ENCODE measurements at regions not wholly inside any gene's neighbourhood (a gene's known extent, or its start where the extent isn't known, plus 50 kb on each side); places are given as distances from the start of the nearest gene placed in this dataset.

- Histone ChIP-seq H3K27ac (ENCODE audit: low read depth, low read length) (no peak overlapping the region), H3K27me3 (ENCODE audit: insufficient read depth, low read length) (peaks cover 49% of the 10 kb centered on the region), H3K4me3 (ENCODE audit: low read depth, low read length) (no peak overlapping the region), H3K4me1 (ENCODE audit: control insufficient read depth, insufficient read depth, low read length, unreplicated experiment) (no peaks in the 10 kb centered on the region), H3K36me3 (ENCODE audit: insufficient read depth, low read length) (no peaks in the 10 kb centered on the region), H3K79me2 (ENCODE audit: control insufficient read depth, insufficient read depth, low read length, unreplicated experiment) (no peaks in the 10 kb centered on the region), H2AFZ (ENCODE audit: low read length, unreplicated experiment) (no peak overlapping the region)
These were observed 212.0 kb upstream of the KLF3 start for GRCh38 chr4:38452009-38452408.

- H3K79me2 ChIP-seq (ENCODE audit: control insufficient read depth, insufficient read depth, low read length, unreplicated experiment) = no peaks in the 10 kb centered on the region
- peaks cover 54% of the 10 kb centered on the region for H3K27me3 ChIP-seq (ENCODE audit: insufficient read depth, low read length)
- no peak overlapping the region for H3K27ac ChIP-seq (ENCODE audit: low read depth, low read length)
- no peak overlapping the region for H2AFZ ChIP-seq (ENCODE audit: low read length, unreplicated experiment)
- no peak overlapping the region for H3K4me3 ChIP-seq (ENCODE audit: low read depth, low read length)
- H3K4me1 ChIP-seq (ENCODE audit: control insufficient read depth, insufficient read depth, low read length, unreplicated experiment) = no peaks in the 10 kb centered on the region
- H3K36me3 ChIP-seq (ENCODE audit: insufficient read depth, low read length) = no peaks in the 10 kb centered on the region
These were observed 211.5 kb upstream of the KLF3 start for GRCh38 chr4:38452542-38452941.

- no peaks in the 10 kb centered on the region for H3K4me1 ChIP-seq (ENCODE audit: control insufficient read depth, insufficient read depth, low read length, unreplicated experiment)
- H3K27me3 ChIP-seq (ENCODE audit: insufficient read depth, low read length) = peaks cover 59% of the 10 kb centered on the region
- no peak overlapping the region for H3K4me3 ChIP-seq (ENCODE audit: low read depth, low read length)
- H2AFZ ChIP-seq (ENCODE audit: low read length, unreplicated experiment) = no peak overlapping the region
- H3K36me3 ChIP-seq (ENCODE audit: insufficient read depth, low read length) = no peaks in the 10 kb centered on the region
- H3K27ac ChIP-seq (ENCODE audit: low read depth, low read length) = no peak overlapping the region
- H3K79me2 ChIP-seq (ENCODE audit: control insufficient read depth, insufficient read depth, low read length, unreplicated experiment) = no peaks in the 10 kb centered on the region
These were observed 210.6 kb upstream of the KLF3 start for GRCh38 chr4:38453253-38453881.

GRCh38 chr4:38454284-38454683, 209.7 kb upstream of the KLF3 start:
- Histone ChIP-seq H3K36me3 (ENCODE audit: insufficient read depth, low read length) (no peaks in the 10 kb centered on the region), H3K27ac (ENCODE audit: low read depth, low read length) (no peak overlapping the region), H3K79me2 (ENCODE audit: control insufficient read depth, insufficient read depth, low read length, unreplicated experiment) (no peaks in the 10 kb centered on the region), H2AFZ (ENCODE audit: low read length, unreplicated experiment) (no peak overlapping the region), H3K4me1 (ENCODE audit: control insufficient read depth, insufficient read depth, low read length, unreplicated experiment) (no peaks in the 10 kb centered on the region), H3K4me3 (ENCODE audit: low read depth, low read length) (no peak overlapping the region), H3K27me3 (ENCODE audit: insufficient read depth, low read length) (peaks cover 63% of the 10 kb centered on the region)

- peaks cover 63% of the 10 kb centered on the region for H3K27me3 ChIP-seq (ENCODE audit: insufficient read depth, low read length)
- H3K36me3 ChIP-seq (ENCODE audit: insufficient read depth, low read length) = no peaks in the 10 kb centered on the region
- H3K79me2 ChIP-seq (ENCODE audit: control insufficient read depth, insufficient read depth, low read length, unreplicated experiment) = no peaks in the 10 kb centered on the region
- H3K4me3 ChIP-seq (ENCODE audit: low read depth, low read length) = no peak overlapping the region
- no peak overlapping the region for H3K27ac ChIP-seq (ENCODE audit: low read depth, low read length)
- no peak overlapping the region for H2AFZ ChIP-seq (ENCODE audit: low read length, unreplicated experiment)
- no peaks in the 10 kb centered on the region for H3K4me1 ChIP-seq (ENCODE audit: control insufficient read depth, insufficient read depth, low read length, unreplicated experiment)
These were observed 208.7 kb upstream of the KLF3 start for GRCh38 chr4:38455092-38455862.

GRCh38 chr4:38456096-38456495, 207.9 kb upstream of the KLF3 start:
- Histone ChIP-seq H3K27me3 (ENCODE audit: insufficient read depth, low read length) (peaks cover 63% of the 10 kb centered on the region), H3K27ac (ENCODE audit: low read depth, low read length) (no peak overlapping the region), H2AFZ (ENCODE audit: low read length, unreplicated experiment) (no peak overlapping the region)

GRCh38 chr4:38461342-38461741, 202.7 kb upstream of the KLF3 start:
- H3K36me3 ChIP-seq (ENCODE audit: insufficient read depth, low read length) = no peaks in the 10 kb centered on the region
- no peak overlapping the region for H3K4me3 ChIP-seq (ENCODE audit: low read depth, low read length)
- H2AFZ ChIP-seq (ENCODE audit: low read length, unreplicated experiment) = no peak overlapping the region
- no peak overlapping the region for H3K27ac ChIP-seq (ENCODE audit: low read depth, low read length)
- H3K79me2 ChIP-seq (ENCODE audit: control insufficient read depth, insufficient read depth, low read length, unreplicated experiment) = no peaks in the 10 kb centered on the region
- no peaks in the 10 kb centered on the region for H3K4me1 ChIP-seq (ENCODE audit: control insufficient read depth, insufficient read depth, low read length, unreplicated experiment)
- H3K27me3 ChIP-seq (ENCODE audit: insufficient read depth, low read length) = peaks cover 19% of the 10 kb centered on the region

More at GRCh38 chr4:38456096-38456495, 207.9 kb upstream of the KLF3 start:
- H3K4me1 ChIP-seq (ENCODE audit: control insufficient read depth, insufficient read depth, low read length, unreplicated experiment) = no peaks in the 10 kb centered on the region
- no peaks in the 10 kb centered on the region for H3K79me2 ChIP-seq (ENCODE audit: control insufficient read depth, insufficient read depth, low read length, unreplicated experiment)
- no peaks in the 10 kb centered on the region for H3K36me3 ChIP-seq (ENCODE audit: insufficient read depth, low read length)
- H3K4me3 ChIP-seq (ENCODE audit: low read depth, low read length) = no peak overlapping the region

- H3K36me3 ChIP-seq (ENCODE audit: insufficient read depth, low read length) = no peaks in the 10 kb centered on the region
- H2AFZ ChIP-seq (ENCODE audit: low read length, unreplicated experiment) = no peak overlapping the region
- H3K27me3 ChIP-seq (ENCODE audit: insufficient read depth, low read length) = peaks cover 12% of the 10 kb centered on the region
- H3K4me3 ChIP-seq (ENCODE audit: low read depth, low read length) = no peak overlapping the region
- H3K79me2 ChIP-seq (ENCODE audit: control insufficient read depth, insufficient read depth, low read length, unreplicated experiment) = no peaks in the 10 kb centered on the region
- H3K4me1 ChIP-seq (ENCODE audit: control insufficient read depth, insufficient read depth, low read length, unreplicated experiment) = no peaks in the 10 kb centered on the region
- H3K27ac ChIP-seq (ENCODE audit: low read depth, low read length) = no peak overlapping the region
These were observed 201.5 kb upstream of the KLF3 start for GRCh38 chr4:38462367-38463055.

GRCh38 chr4:38463268-38463958, 200.6 kb upstream of the KLF3 start:
- H3K27ac ChIP-seq (ENCODE audit: low read depth, low read length) = no peak overlapping the region
- no peaks in the 10 kb centered on the region for H3K79me2 ChIP-seq (ENCODE audit: control insufficient read depth, insufficient read depth, low read length, unreplicated experiment)
- H3K4me1 ChIP-seq (ENCODE audit: control insufficient read depth, insufficient read depth, low read length, unreplicated experiment) = no peaks in the 10 kb centered on the region
- no peak overlapping the region for H2AFZ ChIP-seq (ENCODE audit: low read length, unreplicated experiment)
- H3K36me3 ChIP-seq (ENCODE audit: insufficient read depth, low read length) = no peaks in the 10 kb centered on the region
- peaks cover 6% of the 10 kb centered on the region for H3K27me3 ChIP-seq (ENCODE audit: insufficient read depth, low read length)
- no peak overlapping the region for H3K4me3 ChIP-seq (ENCODE audit: low read depth, low read length)

- no peaks in the 10 kb centered on the region for H3K4me1 ChIP-seq (ENCODE audit: control insufficient read depth, insufficient read depth, low read length, unreplicated experiment)
- H3K4me3 ChIP-seq (ENCODE audit: low read depth, low read length) = no peak overlapping the region
- H3K27me3 ChIP-seq (ENCODE audit: insufficient read depth, low read length) = peaks cover 3% of the 10 kb centered on the region; the same call in 1 of the 2 replicates
- H3K27ac ChIP-seq (ENCODE audit: low read depth, low read length) = no peak overlapping the region
- no peaks in the 10 kb centered on the region for H3K79me2 ChIP-seq (ENCODE audit: control insufficient read depth, insufficient read depth, low read length, unreplicated experiment)
- no peak overlapping the region for H2AFZ ChIP-seq (ENCODE audit: low read length, unreplicated experiment)
- H3K36me3 ChIP-seq (ENCODE audit: insufficient read depth, low read length) = no peaks in the 10 kb centered on the region
These were observed 199.7 kb upstream of the KLF3 start for GRCh38 chr4:38464328-38464727.

Measured in ACC112 (cell line).